Lung (tissue), 11 donors: ENCODE measurements at regions not wholly inside any gene's neighbourhood (a gene's known extent, or its start where the extent isn't known, plus 50 kb on each side); places are given as distances from the start of the nearest gene placed in this dataset.

Experiments used
- ATAC-seq: fragments of 200-7000 bp; cut with Tn5 transposase; one replicate; pipeline ENCODE4 v1.9.1; 2020; ENCODE audit warnings: moderate number of reproducible peaks; ENCODE audit not compliant: insufficient read depth, low FRiP score
- DNase-seq, 3 donors: peaks; one replicate each; pipeline ENCODE4 v3.0.0-alpha.2; 2013 to 2017
- H3K27ac ChIP-seq, 2 donors: one replicate each; pipeline ENCODE4 v1.5.1; 2013; ENCODE audit warnings: mild to moderate bottlenecking in 2 of 2, moderate library complexity in 2 of 2, control low read depth in 1 of 2, inconsistent platforms in 1 of 2, low read depth in 1 of 2, low read length in 1 of 2
- H3K27me3 ChIP-seq, 3 donors: one replicate each; pipeline ENCODE4 v1.5.1; 2013; ENCODE audit warnings: low read length in 2 of 3; ENCODE audit not compliant: control insufficient read depth in 3 of 3, insufficient read depth in 3 of 3
- H3K36me3 ChIP-seq, 4 donors: one replicate each; pipeline ENCODE4 v1.5.1; 2013; ENCODE audit warnings: low read length in 4 of 4, mild to moderate bottlenecking in 1 of 4, moderate library complexity in 1 of 4; ENCODE audit not compliant: control insufficient read depth in 4 of 4, insufficient read depth in 4 of 4
- H3K4me1 ChIP-seq, 5 donors: one replicate each; pipeline ENCODE4 v1.5.1; 2013; ENCODE audit warnings: low read length in 5 of 5, mild to moderate bottlenecking in 2 of 5, moderate library complexity in 1 of 5; ENCODE audit not compliant: control insufficient read depth in 5 of 5, insufficient read depth in 5 of 5
- H3K4me3 ChIP-seq: one replicate; pipeline ENCODE4 v1.5.1; 2013; ENCODE audit warnings: mild to moderate bottlenecking, control low read depth, moderate library complexity
- H3K9ac ChIP-seq, 2 donors: one replicate each; pipeline ENCODE4 v1.5.1; 2013; ENCODE audit warnings: low read length in 2 of 2, control low read depth in 1 of 2; ENCODE audit not compliant: insufficient read depth in 1 of 2
- H3K9me3 ChIP-seq, 4 donors: one replicate each; pipeline ENCODE4 v1.5.1; 2013; ENCODE audit warnings: low read length in 3 of 4, mild to moderate bottlenecking in 1 of 4, moderate library complexity in 1 of 4; ENCODE audit not compliant: control insufficient read depth in 4 of 4, insufficient read depth in 3 of 4
- CTCF ChIP-seq: IDR thresholded peaks from 2 replicates; pipeline ENCODE4 v1.5.1; 2012; ENCODE audit warnings: mild to moderate bottlenecking; ENCODE audit errors: control extremely low read depth, extremely low read depth
- WGBS, 2 donors: extraction: QIAGEN DNeasy Blood & Tissue Kit; methylation state at CpG; one replicate each; pipeline ENCODE4 v1.1.7; 2013; 5-methylcytosine and 5-hydroxymethylcytosine counted together
- donor health status: control.
- donor health status: control.
- donor health status: Bipolar disorder and iron deficiency.
- donor health status: healthy.
- donor health status: DM: yes; HTN: yes; CAD: no.

DNA sequence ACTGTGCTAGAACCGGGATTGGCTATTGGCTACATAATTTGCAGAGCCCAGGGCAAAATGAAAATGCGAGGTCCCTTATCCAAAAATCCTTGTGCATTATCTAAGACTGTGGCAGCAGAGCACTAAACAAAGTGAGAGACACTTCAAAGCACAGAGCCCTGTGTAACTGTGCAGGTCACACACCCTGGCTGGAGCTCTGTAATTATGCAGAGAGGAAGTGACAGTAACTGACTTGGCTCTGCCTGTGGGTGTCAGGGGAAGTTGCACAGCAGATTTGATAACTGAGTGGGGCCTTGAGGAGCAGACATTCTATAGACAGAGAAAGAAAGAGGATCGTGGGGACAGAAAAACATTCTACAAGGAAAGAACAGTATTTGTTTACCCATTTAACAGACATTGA is 173.5 kb upstream of the FMR1 start:
- Histone ChIP-seq H3K36me3 (no peaks in the 10 kb centered on the region), H3K27me3 (peaks cover 0 to 2% (median 0%) of the 10 kb centered on the region in 3 donors), H3K27ac (no peak overlapping the region), H3K9me3 (peaks cover 0 to 2% (median 0%) of the 10 kb centered on the region in 4 donors), H3K4me3 (no peak overlapping the region), H3K9ac (no peak overlapping the region), H3K4me1 (no peaks in the 10 kb centered on the region)
- no peak for TF ChIP-seq CTCF
- WGBS, 2 donors = 55 to 71% methylated on average over 3 of the region's 3 CpGs
- ATAC-seq = no peak
- DNase-seq = no peak

GRCh38 chrX:147739196-147739595 is 172.5 kb upstream of the FMR1 start:
- WGBS, 2 donors = 46 to 82% methylated on average over 1 of the region's 1 CpG
- ATAC-seq (no peak), DNase-seq (no peak)
- H3K4me1 ChIP-seq = no peaks in the 10 kb centered on the region
- H3K27ac ChIP-seq = no peak overlapping the region
- H3K9me3 ChIP-seq = peaks cover 0 to 2% (median 0%) of the 10 kb centered on the region in 4 donors
- no peaks in the 10 kb centered on the region for H3K36me3 ChIP-seq
- no peak overlapping the region for H3K9ac ChIP-seq
- H3K4me3 ChIP-seq = no peak overlapping the region
- TF ChIP-seq CTCF = no peak
- H3K27me3 ChIP-seq = peaks cover 0 to 2% (median 0%) of the 10 kb centered on the region in 3 donors

DNA sequence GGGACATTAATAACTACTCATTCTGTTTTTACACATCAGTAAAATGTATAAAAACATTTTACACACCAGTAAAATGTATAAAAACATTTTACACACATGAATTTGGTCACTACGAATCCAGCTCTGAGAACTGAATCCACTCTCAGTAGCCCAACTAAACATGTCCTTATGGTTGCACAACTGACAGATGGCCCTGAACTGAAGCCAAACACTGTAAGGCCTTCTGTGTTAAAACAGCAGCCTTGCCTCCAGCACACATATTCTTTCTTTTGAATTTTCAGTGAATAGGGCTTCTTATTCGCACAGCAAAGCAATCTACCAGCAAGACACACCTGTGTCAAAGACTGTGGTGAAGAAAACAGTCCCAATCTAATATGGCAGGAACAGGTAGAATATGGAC is 169.9 kb upstream of the FMR1 start:
- Histone ChIP-seq H3K36me3 (no peaks in the 10 kb centered on the region), H3K9me3 (peaks cover 0 to 2% (median 0%) of the 10 kb centered on the region in 4 donors), H3K4me3 (no peak overlapping the region), H3K4me1 (no peaks in the 10 kb centered on the region), H3K27ac (no peak overlapping the region), H3K9ac (no peak overlapping the region), H3K27me3 (peaks cover 0 to 2% (median 0%) of the 10 kb centered on the region in 3 donors)
- peak in 1 of 3 donors; percentile 6 for DNase-seq
- no peak for TF ChIP-seq CTCF
- WGBS, 2 donors = 79 to 91% methylated on average over 2 of the region's 2 CpGs
- ATAC-seq = no peak

GRCh38 chrX:147749308-147749707 is 162.4 kb upstream of the FMR1 start:
- ATAC-seq (no peak), DNase-seq (no peak)
- no peak overlapping the region for H3K27ac ChIP-seq
- no peak overlapping the region for H3K9ac ChIP-seq
- 66 to 93% methylated on average over 2 of the region's 2 CpGs for WGBS, 2 donors
- H3K4me1 ChIP-seq = no peaks in the 10 kb centered on the region
- peaks cover 0 to 2% (median 0%) of the 10 kb centered on the region in 3 donors for H3K27me3 ChIP-seq
- no peaks in the 10 kb centered on the region for H3K9me3 ChIP-seq
- H3K36me3 ChIP-seq = no peaks in the 10 kb centered on the region
- no peak for TF ChIP-seq CTCF
- H3K4me3 ChIP-seq = no peak overlapping the region
